ENCODE measurements at regions not wholly inside any gene's neighbourhood (a gene's known extent, or its start where the extent isn't known, plus 50 kb on each side); places are given as distances from the start of the nearest gene placed in this dataset.

DNA sequence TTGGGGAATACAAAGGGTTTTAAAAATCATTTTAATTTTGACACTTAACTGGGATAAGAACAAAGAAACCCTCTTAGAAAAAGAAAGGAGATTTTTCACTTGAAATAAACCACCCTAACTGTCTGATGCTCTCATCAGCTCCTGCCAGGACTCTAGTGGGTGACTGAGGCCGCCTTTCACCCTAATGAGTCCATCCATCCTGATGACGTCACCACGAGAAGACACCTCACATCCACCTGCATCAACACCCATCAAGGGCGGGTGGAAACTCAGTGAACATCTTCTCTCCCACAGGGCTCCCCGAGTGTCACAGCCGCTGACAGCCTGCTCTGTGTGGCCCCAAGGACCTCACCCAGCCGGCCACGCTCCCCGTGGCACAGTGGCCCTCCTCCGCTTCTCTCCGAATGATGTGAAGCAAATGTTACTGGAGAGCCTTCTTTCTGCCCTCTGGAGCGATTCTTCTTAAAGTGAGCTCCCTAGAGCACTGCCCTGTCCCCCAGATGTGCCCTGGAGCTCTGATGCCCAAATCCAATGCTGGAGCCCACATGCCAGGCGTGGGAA, 584.3 kb upstream of the ADAMTS16 start:
- no peak for DNase-seq (ENCODE audit: low spot score)
- no peaks in the 10 kb centered on the region for H3K4me1 Mint-ChIP-seq (ENCODE audit: low read depth)
- intact Hi-C loops (cut with micrococcal nuclease): no loop called here
- H3K27ac Mint-ChIP-seq: no peak overlapping the region
- H3K36me3 Mint-ChIP-seq (ENCODE audit: low read depth): no peaks in the 10 kb centered on the region
- peaks cover 41% of the 10 kb centered on the region for H3K9me3 Mint-ChIP-seq
- no peaks in the 10 kb centered on the region for H3K27me3 Mint-ChIP-seq (ENCODE audit: low read depth)
- no peak overlapping the region for H3K4me3 Mint-ChIP-seq (ENCODE audit: low read depth)

GRCh38 chr5:4561403-4561802, 578.7 kb upstream of the ADAMTS16 start:
- H3K36me3 Mint-ChIP-seq (ENCODE audit: low read depth): no peaks in the 10 kb centered on the region
- no peaks in the 10 kb centered on the region for H3K27me3 Mint-ChIP-seq (ENCODE audit: low read depth)
- H3K9me3 Mint-ChIP-seq: peaks cover 48% of the 10 kb centered on the region
- intact Hi-C loops (cut with micrococcal nuclease): no loop called here
- H3K4me3 Mint-ChIP-seq (ENCODE audit: low read depth): no peak overlapping the region
- H3K27ac Mint-ChIP-seq: no peak overlapping the region
- DNase-seq (ENCODE audit: low spot score): no peak
- no peaks in the 10 kb centered on the region for H3K4me1 Mint-ChIP-seq (ENCODE audit: low read depth)

DNA sequence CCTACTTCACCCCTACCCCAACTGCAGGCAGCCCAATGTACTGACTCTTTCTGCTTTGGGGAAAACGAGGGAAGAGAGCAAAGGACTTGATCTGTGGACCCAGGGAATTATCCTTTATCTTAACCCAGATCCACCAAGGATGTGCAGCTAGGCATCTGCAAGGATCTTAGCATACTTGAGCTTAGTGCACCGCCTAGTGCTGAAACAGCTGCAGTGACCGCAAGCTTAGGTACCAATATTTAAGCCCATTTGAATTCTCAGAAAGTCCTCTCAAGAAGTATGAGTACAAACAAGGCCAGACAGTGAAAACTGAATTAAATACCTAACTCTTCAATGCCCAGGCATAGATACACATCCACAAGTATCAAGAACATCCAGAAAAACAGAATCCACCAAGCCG, 576.7 kb upstream of the ADAMTS16 start:
- no peaks in the 10 kb centered on the region for H3K27me3 Mint-ChIP-seq (ENCODE audit: low read depth)
- intact Hi-C loops (cut with micrococcal nuclease): no loop called here
- no peak overlapping the region for H3K27ac Mint-ChIP-seq
- H3K9me3 Mint-ChIP-seq: peaks cover 45% of the 10 kb centered on the region
- no peak for DNase-seq (ENCODE audit: low spot score)
- no peaks in the 10 kb centered on the region for H3K36me3 Mint-ChIP-seq (ENCODE audit: low read depth)
- no peaks in the 10 kb centered on the region for H3K4me1 Mint-ChIP-seq (ENCODE audit: low read depth)
- no peak overlapping the region for H3K4me3 Mint-ChIP-seq (ENCODE audit: low read depth)

GRCh38 chr5:4570047-4570995, 569.8 kb upstream of the ADAMTS16 start:
- intact Hi-C loops (cut with micrococcal nuclease): no loop called here
- H3K4me3 Mint-ChIP-seq (ENCODE audit: low read depth): no peak overlapping the region
- no peak for DNase-seq (ENCODE audit: low spot score)
- peaks cover 21% of the 10 kb centered on the region for H3K9me3 Mint-ChIP-seq
- no peaks in the 10 kb centered on the region for H3K4me1 Mint-ChIP-seq (ENCODE audit: low read depth)
- no peak overlapping the region for H3K27ac Mint-ChIP-seq
- no peaks in the 10 kb centered on the region for H3K36me3 Mint-ChIP-seq (ENCODE audit: low read depth)
- H3K27me3 Mint-ChIP-seq (ENCODE audit: low read depth): no peaks in the 10 kb centered on the region

- no peak for DNase-seq (ENCODE audit: low spot score)
- Mint-ChIP-seq H3K27me3 (ENCODE audit: low read depth) (no peaks in the 10 kb centered on the region), H3K4me1 (ENCODE audit: low read depth) (no peaks in the 10 kb centered on the region), H3K36me3 (ENCODE audit: low read depth) (no peaks in the 10 kb centered on the region), H3K27ac (no peak overlapping the region), H3K9me3 (peaks cover 21% of the 10 kb centered on the region), H3K4me3 (ENCODE audit: low read depth) (no peak overlapping the region)
- intact Hi-C loops (cut with micrococcal nuclease): no loop called here
Observed at GRCh38 chr5:4571248-4571948, 568.7 kb upstream of the ADAMTS16 start.

GRCh38 chr5:4572311-4573100, 567.6 kb upstream of the ADAMTS16 start:
- DNase-seq (ENCODE audit: low spot score): no peak
- no peaks in the 10 kb centered on the region for H3K36me3 Mint-ChIP-seq (ENCODE audit: low read depth)
- intact Hi-C loops (cut with micrococcal nuclease): no loop called here

DNA sequence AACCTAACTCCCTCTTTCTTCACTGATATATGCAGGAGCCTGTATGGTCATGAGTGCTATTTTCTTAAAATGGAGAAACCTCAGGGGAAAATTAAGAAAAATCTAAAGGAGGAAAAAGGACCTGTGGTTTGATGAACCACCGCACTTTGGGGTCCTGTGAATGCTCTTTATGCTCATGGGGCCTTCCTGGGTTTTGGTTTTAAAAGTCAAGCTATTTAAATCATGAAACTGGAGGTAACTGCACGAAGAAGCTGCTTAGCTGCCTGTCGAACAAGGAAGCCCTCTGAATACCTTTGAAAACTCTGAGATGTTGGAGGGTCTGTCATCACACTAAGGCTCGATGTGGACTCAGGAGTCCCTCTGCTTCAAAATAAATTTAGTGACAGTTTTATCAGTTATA, 564.5 kb upstream of the ADAMTS16 start:
- H3K27me3 Mint-ChIP-seq (ENCODE audit: low read depth): no peaks in the 10 kb centered on the region

More at GRCh38 chr5:4572311-4573100, 567.6 kb upstream of the ADAMTS16 start:
- Mint-ChIP-seq H3K27ac (no peak overlapping the region), H3K4me1 (ENCODE audit: low read depth) (no peaks in the 10 kb centered on the region), H3K27me3 (ENCODE audit: low read depth) (no peaks in the 10 kb centered on the region), H3K4me3 (ENCODE audit: low read depth) (no peak overlapping the region), H3K9me3 (peaks cover 19% of the 10 kb centered on the region)

DNA sequence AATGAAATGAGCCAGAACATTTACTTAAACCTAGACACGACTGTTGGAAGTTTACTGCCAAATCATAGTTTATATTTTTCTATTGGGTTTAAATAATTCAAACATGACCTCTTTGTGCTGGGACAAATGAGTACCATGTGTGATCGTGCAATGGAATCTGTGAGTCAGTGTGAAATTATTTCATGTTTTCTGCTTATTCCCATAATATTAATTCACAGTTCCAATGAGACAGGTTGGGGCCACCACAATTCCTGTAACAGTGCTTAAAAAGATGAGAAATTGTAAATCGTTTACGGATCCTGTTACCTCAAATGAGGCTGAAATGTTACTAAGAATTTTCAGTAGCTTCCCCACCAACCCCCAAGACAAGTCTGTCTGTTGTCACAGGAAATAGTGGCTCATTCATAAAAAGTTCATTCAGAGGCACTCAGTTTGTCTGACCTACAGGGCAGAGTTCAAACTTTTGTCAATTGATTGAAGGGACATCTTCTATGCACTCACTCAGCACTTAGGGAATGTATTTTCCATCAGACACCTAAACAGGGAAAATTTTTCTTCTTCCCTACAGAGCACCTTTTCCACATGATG, 563.9 kb upstream of the ADAMTS16 start:
- intact Hi-C loops (cut with micrococcal nuclease): no loop called here
- DNase-seq (ENCODE audit: low spot score): no peak
- H3K27me3 Mint-ChIP-seq (ENCODE audit: low read depth): no peaks in the 10 kb centered on the region
- H3K4me1 Mint-ChIP-seq (ENCODE audit: low read depth): no peaks in the 10 kb centered on the region
- H3K36me3 Mint-ChIP-seq (ENCODE audit: low read depth): no peaks in the 10 kb centered on the region
- H3K9me3 Mint-ChIP-seq: peaks cover 29% of the 10 kb centered on the region
- H3K4me3 Mint-ChIP-seq (ENCODE audit: low read depth): no peak overlapping the region
- no peak overlapping the region for H3K27ac Mint-ChIP-seq

More for the DNA sequence above, 564.5 kb upstream of the ADAMTS16 start:
- Mint-ChIP-seq H3K4me1 (ENCODE audit: low read depth) (no peaks in the 10 kb centered on the region), H3K36me3 (ENCODE audit: low read depth) (no peaks in the 10 kb centered on the region), H3K27ac (no peak overlapping the region), H3K9me3 (peaks cover 27% of the 10 kb centered on the region), H3K4me3 (ENCODE audit: low read depth) (no peak overlapping the region)
- intact Hi-C loops (cut with micrococcal nuclease): no loop called here
- DNase-seq (ENCODE audit: low spot score): no peak

- Mint-ChIP-seq H3K27ac (no peak overlapping the region), H3K36me3 (ENCODE audit: low read depth) (no peaks in the 10 kb centered on the region), H3K4me1 (ENCODE audit: low read depth) (no peaks in the 10 kb centered on the region), H3K9me3 (peaks cover 35% of the 10 kb centered on the region), H3K4me3 (ENCODE audit: low read depth) (no peak overlapping the region), H3K27me3 (ENCODE audit: low read depth) (no peaks in the 10 kb centered on the region)
- intact Hi-C loops (cut with micrococcal nuclease): no loop called here
- DNase-seq (ENCODE audit: low spot score): no peak
Observed at GRCh38 chr5:4576908-4577307, 563.2 kb upstream of the ADAMTS16 start.

DNA sequence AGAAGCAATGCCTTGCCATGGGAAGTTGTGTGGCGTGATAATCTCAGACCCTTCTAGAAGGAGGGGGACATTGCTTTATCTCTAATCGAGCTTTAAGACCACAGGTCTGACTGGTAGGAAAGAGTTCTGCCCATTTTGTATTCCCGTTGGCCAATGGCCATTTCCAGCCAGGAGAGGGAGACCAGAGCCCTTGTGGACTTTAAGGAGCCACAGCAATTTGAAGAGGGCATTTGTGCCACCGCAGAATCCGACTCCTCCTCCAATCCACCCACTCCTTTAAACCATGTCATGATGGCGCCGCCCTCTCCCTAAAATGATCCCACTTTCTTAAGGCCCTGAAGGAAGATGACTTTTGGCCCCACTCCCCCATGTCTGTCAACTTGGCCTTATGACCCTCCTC, 560.5 kb upstream of the ADAMTS16 start:
- no peaks in the 10 kb centered on the region for H3K36me3 Mint-ChIP-seq (ENCODE audit: low read depth)
- H3K27me3 Mint-ChIP-seq (ENCODE audit: low read depth): no peaks in the 10 kb centered on the region

DNA sequence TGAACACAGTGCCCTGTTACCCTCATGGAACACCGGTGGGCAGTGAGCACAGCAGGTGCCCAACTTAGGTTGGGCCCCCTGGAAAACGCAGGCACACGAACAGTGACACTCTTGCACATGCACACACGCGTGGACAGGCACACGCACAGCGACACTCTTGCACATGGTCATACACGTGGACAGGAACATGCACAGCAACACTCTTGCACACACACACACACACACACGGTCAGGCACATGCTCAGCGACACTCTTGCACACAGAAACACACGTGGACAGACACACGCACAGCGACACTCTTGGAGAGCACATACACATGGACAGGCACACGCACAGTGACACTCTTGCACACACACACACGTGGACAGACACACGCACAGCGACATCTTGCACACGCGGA, 559.4 kb upstream of the ADAMTS16 start:
- Mint-ChIP-seq H3K27me3 (ENCODE audit: low read depth) (no peaks in the 10 kb centered on the region), H3K27ac (no peak overlapping the region), H3K4me3 (ENCODE audit: low read depth) (no peak overlapping the region), H3K36me3 (ENCODE audit: low read depth) (no peaks in the 10 kb centered on the region), H3K9me3 (peaks cover 48% of the 10 kb centered on the region), H3K4me1 (ENCODE audit: low read depth) (no peaks in the 10 kb centered on the region)
- no peak for DNase-seq (ENCODE audit: low spot score)
- intact Hi-C loops (cut with micrococcal nuclease): no loop called here

More for the DNA sequence above, 560.5 kb upstream of the ADAMTS16 start:
- H3K9me3 Mint-ChIP-seq: peaks cover 43% of the 10 kb centered on the region
- no peak overlapping the region for H3K4me3 Mint-ChIP-seq (ENCODE audit: low read depth)
- DNase-seq (ENCODE audit: low spot score): no peak
- H3K27ac Mint-ChIP-seq: no peak overlapping the region
- no peaks in the 10 kb centered on the region for H3K4me1 Mint-ChIP-seq (ENCODE audit: low read depth)
- intact Hi-C loops (cut with micrococcal nuclease): no loop called here

DNA sequence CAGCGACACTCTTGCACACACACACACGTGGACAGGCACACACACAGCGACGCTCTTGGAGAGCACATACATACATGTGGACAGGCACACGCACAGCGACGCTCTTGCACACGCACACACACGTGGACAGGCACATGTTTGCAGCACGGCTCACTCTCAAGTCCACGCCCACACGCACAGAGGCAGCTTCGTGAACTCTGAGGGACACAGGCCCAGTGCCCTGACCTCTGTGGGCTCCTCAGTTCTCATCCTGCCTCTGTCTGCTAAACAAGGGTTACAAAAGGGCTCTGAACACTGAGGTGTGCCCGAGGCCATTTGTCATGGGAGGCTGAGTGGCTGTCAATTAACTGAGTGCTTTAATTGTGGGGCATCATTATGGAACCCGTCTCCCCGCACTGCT, 558.8 kb upstream of the ADAMTS16 start:
- Mint-ChIP-seq H3K27ac (no peak overlapping the region), H3K9me3 (peaks cover 51% of the 10 kb centered on the region), H3K4me1 (ENCODE audit: low read depth) (no peaks in the 10 kb centered on the region), H3K4me3 (ENCODE audit: low read depth) (no peak overlapping the region), H3K36me3 (ENCODE audit: low read depth) (no peaks in the 10 kb centered on the region), H3K27me3 (ENCODE audit: low read depth) (no peaks in the 10 kb centered on the region)
- intact Hi-C loops (cut with micrococcal nuclease): no loop called here
- no peak for DNase-seq (ENCODE audit: low spot score)

All from activated T-helper 2 cell treated with anti-CD3 and anti-CD28 coated beads, Interferon-gamma antibody, Interleukin-2, Interleukin-4, amounts not matched to agents 10 μg/mL and 5 μg/mL and 100 μg/mL, durations not matched to agents 14 hours and 24 hours and 36 hours (primary cell).